K562 (cell line): ENCODE measurements at regions not wholly inside any gene's neighbourhood (a gene's known extent, or its start where the extent isn't known, plus 50 kb on each side); places are given as distances from the start of the nearest gene placed in this dataset.

Source experiments
- E2F6 ChIP-seq, 2 experiments: IDR thresholded peaks; 2 replicates each; pipeline ENCODE4 v1.6.1; 2011; ENCODE audit warnings: borderline replicate concordance in 1 of 2, control low read depth in 1 of 2, low read depth in 1 of 2, low read length in 1 of 2, mild to moderate bottlenecking in 1 of 2, mixed read lengths in 1 of 2, moderate library complexity in 1 of 2; ENCODE audit not compliant: insufficient read depth in 1 of 2, insufficient read length in 1 of 2, poor library complexity in 1 of 2, severe bottlenecking in 1 of 2; ENCODE audit errors: extremely low read depth in 1 of 2
- POLR2A ChIP-seq: fragments of 450-650 bp; conservative IDR thresholded peaks from 2 replicates; pipeline ENCODE4 v1.6.1; 2016

GRCh38 chr13:23516702-23517101 is 53.5 kb upstream of the TNFRSF19 start:
- no peak for TF ChIP-seq E2F6 (IDR thresholded peaks at IDR 0.05; ENCODE audit: borderline replicate concordance in 1 of 2, extremely low read depth in 1 of 2, insufficient read depth in 1 of 2, insufficient read length in 1 of 2, low read depth in 1 of 2, low read length in 1 of 2, poor library complexity in 1 of 2, severe bottlenecking in 1 of 2)
- TF ChIP-seq POLR2A, result no peak
